ENCODE measurements at regions not wholly inside any gene's neighbourhood (a gene's known extent, or its start where the extent isn't known, plus 50 kb on each side); places are given as distances from the start of the nearest gene placed in this dataset.
"Not testable (repeated sequence)": the region's sequence is repeated elsewhere in the genome, so short reads cannot be mapped to it uniquely, and the experiment has no call there.

DNA sequence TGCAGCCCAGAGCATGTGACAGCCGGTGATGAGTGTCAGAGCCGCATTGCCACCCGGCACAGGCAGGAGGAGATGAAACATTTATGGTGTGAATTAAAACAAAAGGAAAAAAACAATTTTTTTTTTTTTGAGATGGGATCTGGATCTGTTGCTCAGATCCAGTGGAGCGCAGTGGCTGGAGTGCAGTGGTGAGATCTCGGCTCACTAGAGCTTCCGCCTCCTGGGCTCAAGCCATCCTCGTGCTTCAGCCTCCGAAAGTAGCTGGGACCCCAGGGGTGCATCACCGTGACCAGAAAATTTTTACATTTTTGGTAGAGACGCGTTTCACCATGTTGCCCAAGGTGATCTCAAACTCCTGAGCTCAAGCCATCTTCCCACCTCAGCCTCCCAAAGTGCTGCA is 182.1 kb upstream of the SALL3 start:
- TF ChIP-seq, protein P1, sequence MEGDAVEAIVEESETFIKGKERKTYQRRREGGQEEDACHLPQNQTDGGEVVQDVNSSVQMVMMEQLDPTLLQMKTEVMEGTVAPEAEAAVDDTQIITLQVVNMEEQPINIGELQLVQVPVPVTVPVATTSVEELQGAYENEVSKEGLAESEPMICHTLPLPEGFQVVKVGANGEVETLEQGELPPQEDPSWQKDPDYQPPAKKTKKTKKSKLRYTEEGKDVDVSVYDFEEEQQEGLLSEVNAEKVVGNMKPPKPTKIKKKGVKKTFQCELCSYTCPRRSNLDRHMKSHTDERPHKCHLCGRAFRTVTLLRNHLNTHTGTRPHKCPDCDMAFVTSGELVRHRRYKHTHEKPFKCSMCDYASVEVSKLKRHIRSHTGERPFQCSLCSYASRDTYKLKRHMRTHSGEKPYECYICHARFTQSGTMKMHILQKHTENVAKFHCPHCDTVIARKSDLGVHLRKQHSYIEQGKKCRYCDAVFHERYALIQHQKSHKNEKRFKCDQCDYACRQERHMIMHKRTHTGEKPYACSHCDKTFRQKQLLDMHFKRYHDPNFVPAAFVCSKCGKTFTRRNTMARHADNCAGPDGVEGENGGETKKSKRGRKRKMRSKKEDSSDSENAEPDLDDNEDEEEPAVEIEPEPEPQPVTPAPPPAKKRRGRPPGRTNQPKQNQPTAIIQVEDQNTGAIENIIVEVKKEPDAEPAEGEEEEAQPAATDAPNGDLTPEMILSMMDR (IDR thresholded peaks at IDR 0.05; ENCODE audit: borderline replicate concordance, insufficient read depth, low read depth, low read length): no peak
- no peak overlapping the region for H3K4me3 ChIP-seq (ENCODE audit: low read depth, low read length)

- H3K4me3 ChIP-seq (ENCODE audit: low read depth, low read length): no peak overlapping the region
- TF ChIP-seq, protein P1 (IDR thresholded peaks at IDR 0.05; ENCODE audit: borderline replicate concordance, insufficient read depth, low read depth, low read length): no peak
Observed at GRCh38 chr18:78798402-78799175, 181.0 kb upstream of the SALL3 start.

- TF ChIP-seq, protein P1 (IDR thresholded peaks at IDR 0.05; ENCODE audit: borderline replicate concordance, insufficient read depth, low read depth, low read length): no peak
- H3K4me3 ChIP-seq (ENCODE audit: low read depth, low read length): no peak overlapping the region
Observed at GRCh38 chr18:78799382-78800089, 180.1 kb upstream of the SALL3 start.

DNA sequence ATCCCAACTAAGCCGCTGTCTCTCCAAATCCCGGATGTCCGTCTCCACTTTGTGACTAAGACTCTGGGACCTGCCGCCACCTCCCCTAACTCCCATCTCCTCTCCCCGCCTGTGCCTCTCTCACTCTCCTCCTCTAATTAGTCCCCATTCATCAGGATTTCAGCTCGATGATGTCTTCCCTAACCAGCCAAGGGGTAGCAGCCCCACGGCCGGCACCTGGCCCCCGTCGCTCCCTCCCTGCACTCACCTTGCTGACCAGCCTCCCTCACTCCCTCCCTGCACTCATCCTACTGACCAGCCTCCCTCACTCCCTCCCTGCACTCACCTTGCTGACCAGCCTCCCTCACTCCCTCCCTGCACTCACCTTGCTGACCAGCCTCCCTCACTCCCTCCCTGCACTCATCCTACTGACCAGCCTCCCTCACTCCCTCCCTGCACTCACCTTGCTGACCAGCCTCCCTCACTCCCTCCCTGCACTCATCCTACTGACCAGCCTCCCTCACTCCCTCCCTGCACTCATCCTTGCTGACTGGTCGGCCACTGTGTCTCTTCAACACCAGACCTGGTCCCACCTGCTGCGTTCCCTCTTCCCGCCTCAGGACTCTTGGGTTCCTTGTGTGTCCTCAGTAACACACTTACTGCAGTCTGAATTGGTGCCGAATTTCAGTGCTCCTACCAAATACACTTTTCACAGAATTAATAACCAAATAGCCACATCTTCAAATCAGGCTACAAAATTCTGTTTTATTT is 179.3 kb upstream of the SALL3 start:
- H3K4me3 ChIP-seq (ENCODE audit: low read depth, low read length): not testable (repeated sequence)

DNA sequence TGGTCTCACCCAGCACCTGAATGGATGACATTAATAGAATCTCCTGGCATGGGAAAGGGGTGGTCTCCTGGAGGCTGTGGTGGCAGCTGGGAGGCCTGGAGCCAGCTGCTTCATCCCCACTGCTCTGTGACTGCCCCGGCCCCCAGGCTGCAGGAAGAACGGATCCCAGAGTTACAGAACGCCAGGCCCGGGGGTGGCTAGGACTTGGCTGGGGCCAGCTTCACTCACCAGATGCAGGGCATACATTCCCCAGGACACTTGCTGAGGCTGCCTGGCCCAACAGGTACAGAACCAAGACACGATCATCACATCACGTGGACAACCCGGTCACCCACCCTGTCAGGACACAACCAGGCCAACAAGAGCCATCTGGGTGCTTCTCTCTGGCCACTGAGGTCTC is 178.6 kb upstream of the SALL3 start:
- H3K4me3 ChIP-seq (ENCODE audit: low read depth, low read length): no peak overlapping the region
- TF ChIP-seq, protein P1 (IDR thresholded peaks at IDR 0.05; ENCODE audit: borderline replicate concordance, insufficient read depth, low read depth, low read length): no peak

DNA sequence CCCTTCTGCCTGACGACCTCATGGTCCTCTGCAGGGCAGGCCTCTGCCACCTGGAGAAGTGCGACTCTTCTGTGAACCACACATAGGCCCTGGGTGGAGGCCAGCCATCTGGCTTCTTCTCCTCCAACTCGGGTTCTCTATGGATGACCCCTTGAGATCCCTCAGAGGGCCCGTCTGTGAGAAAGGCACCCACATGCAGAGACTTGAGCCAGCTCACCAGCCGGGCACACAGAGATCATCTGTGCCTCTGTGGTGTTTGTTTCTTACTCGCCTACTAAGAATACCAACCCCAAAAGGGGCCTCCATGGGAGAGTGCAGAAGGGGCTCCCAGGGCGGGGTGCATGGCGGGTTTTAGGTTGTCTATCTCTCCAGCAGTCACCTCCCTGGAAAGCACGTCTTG is 176.5 kb upstream of the SALL3 start:
- TF ChIP-seq, protein P1 (IDR thresholded peaks at IDR 0.05; ENCODE audit: borderline replicate concordance, insufficient read depth, low read depth, low read length): no peak
- no peak overlapping the region for H3K4me3 ChIP-seq (ENCODE audit: low read depth, low read length)

DNA sequence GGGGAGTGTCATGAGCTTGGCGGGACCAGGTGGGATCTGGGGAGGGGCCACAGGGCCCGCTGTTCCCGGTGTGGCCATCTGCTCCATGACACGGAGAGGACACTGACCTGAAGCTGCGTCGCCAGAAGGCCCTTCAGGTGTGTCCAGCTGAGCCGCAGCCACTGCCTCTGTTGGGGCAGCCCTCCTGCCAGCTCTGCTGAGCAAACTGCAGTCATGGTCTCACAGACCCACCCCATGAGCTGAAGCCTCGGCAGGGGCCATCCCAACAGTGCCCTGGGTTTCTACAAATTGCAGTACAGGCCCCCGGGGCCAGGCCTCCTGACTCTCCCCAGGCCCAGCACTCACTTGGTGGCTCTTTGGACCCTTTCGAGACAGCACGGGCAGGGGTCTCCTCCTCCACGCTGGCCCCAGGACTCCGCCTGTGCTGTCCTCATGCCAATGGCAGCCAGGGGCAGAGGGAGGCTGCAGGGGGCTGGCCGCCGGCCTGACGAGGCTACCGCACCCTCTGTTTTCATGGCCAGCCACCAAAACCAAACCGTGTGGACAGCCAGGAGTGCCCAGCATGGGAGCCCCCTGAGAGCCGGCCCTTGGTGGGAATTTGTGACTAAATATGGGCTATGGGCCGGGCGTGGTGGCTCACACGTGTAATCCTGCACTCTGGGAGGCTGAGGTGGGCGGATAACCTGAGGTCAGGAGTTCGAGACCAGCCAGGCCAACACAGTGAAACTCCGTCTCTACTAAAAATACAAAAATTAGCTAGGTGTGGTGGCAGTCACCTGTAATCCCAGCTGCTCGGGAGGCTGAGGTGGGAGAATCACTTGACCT is 175.2 kb upstream of the SALL3 start:
- TF ChIP-seq, protein P1 (IDR thresholded peaks at IDR 0.05; ENCODE audit: borderline replicate concordance, insufficient read depth, low read depth, low read length): no peak
- no peak overlapping the region for H3K4me3 ChIP-seq (ENCODE audit: low read depth, low read length)
